ENCODE measurements at regions not wholly inside any gene's neighbourhood (a gene's known extent, or its start where the extent isn't known, plus 50 kb on each side); places are given as distances from the start of the nearest gene placed in this dataset.

DNA sequence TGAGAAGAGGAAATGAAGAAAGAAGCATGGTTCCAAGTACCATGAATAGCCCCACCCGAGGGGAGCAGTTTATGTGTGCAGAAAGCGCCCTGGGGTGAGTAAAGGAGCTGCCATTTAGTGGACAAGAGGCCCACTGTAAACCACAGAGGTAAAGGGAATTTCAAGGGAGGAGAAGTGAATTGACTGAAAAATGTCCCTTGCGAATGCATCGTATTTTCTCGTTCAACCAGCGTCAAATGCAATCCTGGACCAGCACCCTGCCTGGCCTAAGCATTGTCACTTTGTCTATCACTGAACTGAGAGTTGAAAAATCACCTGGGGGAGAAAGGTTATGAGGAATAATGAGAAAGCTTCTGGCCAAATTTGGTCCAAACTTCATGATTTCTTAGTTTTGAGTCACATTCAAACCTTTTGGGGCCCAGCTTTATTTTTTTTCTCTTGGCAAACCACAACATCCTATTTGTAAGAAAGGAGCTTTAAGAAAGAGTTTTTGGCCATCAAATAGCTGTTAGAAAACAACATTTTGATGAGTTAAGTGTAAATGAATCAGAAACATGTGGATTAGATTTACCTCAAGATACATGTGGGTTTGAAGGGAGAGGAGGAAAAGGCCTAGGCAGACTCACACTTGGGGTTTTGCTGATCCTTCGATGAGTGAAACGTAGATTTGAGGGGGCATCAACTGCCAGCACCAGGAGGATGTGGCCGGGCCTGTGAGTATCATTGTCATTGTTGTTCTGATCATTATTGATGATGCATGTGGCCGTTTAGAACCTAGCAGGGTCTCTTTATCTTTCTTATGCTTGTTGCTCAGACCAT, 214.0 kb downstream of the CLIC5 start:
- Histone ChIP-seq H3K27me3 (ENCODE audit: control insufficient read depth in 1 of 2, insufficient read depth in 2 of 2, low read length in 1 of 2) (peaks cover 0 to 4% of the 10 kb centered on the region in 2 donors), H3K4me1 (ENCODE audit: control insufficient read depth in 1 of 2, insufficient read depth in 2 of 2, low read length in 2 of 2) (peaks cover 0 to 1% of the 10 kb centered on the region in 2 donors), H3K27ac (ENCODE audit: low read depth in 1 of 2, low read length in 2 of 2) (no peak overlapping the region), H3K9me3 (ENCODE audit: control insufficient read depth, low read length) (peaks cover 7% of the 10 kb centered on the region), H3K4me3 (ENCODE audit: low read length in 2 of 2) (no peak overlapping the region), H3K36me3 (ENCODE audit: control insufficient read depth in 1 of 2, insufficient read depth in 2 of 2, low read length in 1 of 2) (no peaks in the 10 kb centered on the region)
- 44 to 47% methylated on average over 10 of the region's 10 CpGs for WGBS, 2 donors
- DNase-seq (no peak), ATAC-seq (ENCODE audit: low FRiP score) (no peak)
- intact Hi-C loops (cut with DNase I): no loop called here

- H3K4me1 ChIP-seq (ENCODE audit: control insufficient read depth in 1 of 2, insufficient read depth in 2 of 2, low read length in 2 of 2): no peaks in the 10 kb centered on the region
- H3K4me3 ChIP-seq (ENCODE audit: low read length in 2 of 2): no peak overlapping the region
- peaks cover 5% of the 10 kb centered on the region for H3K9me3 ChIP-seq (ENCODE audit: control insufficient read depth, low read length)
- DNase-seq: no peak
- ATAC-seq (ENCODE audit: low FRiP score): no peak
- WGBS, 2 donors: 27 to 33% methylated on average over 5 of the region's 5 CpGs
- H3K27me3 ChIP-seq (ENCODE audit: control insufficient read depth in 1 of 2, insufficient read depth in 2 of 2, low read length in 1 of 2): peaks cover 0 to 4% of the 10 kb centered on the region in 2 donors
- intact Hi-C loops (cut with DNase I): no loop called here
- H3K27ac ChIP-seq (ENCODE audit: low read depth in 1 of 2, low read length in 2 of 2): no peak overlapping the region
- H3K36me3 ChIP-seq (ENCODE audit: control insufficient read depth in 1 of 2, insufficient read depth in 2 of 2, low read length in 1 of 2): no peaks in the 10 kb centered on the region
Observed at GRCh38 chr6:45800911-45801310, 214.7 kb downstream of the CLIC5 start.

GRCh38 chr6:45795678-45796077, 220.0 kb downstream of the CLIC5 start:
- Histone ChIP-seq H3K27ac (ENCODE audit: low read depth in 1 of 2, low read length in 2 of 2) (no peak overlapping the region), H3K36me3 (ENCODE audit: control insufficient read depth in 1 of 2, insufficient read depth in 2 of 2, low read length in 1 of 2) (no peaks in the 10 kb centered on the region), H3K9me3 (ENCODE audit: control insufficient read depth, low read length) (peaks cover 3% of the 10 kb centered on the region), H3K4me1 (ENCODE audit: control insufficient read depth in 1 of 2, insufficient read depth in 2 of 2, low read length in 2 of 2) (no peaks in the 10 kb centered on the region), H3K27me3 (ENCODE audit: control insufficient read depth in 1 of 2, insufficient read depth in 2 of 2, low read length in 1 of 2) (peaks cover 0 to 4% of the 10 kb centered on the region in 2 donors), H3K4me3 (ENCODE audit: low read length in 2 of 2) (no peak overlapping the region)
- intact Hi-C loops (cut with DNase I): no loop called here
- ATAC-seq (ENCODE audit: low FRiP score) (no peak), DNase-seq (no peak)
- 49 to 64% methylated on average over 3 of the region's 3 CpGs for WGBS, 2 donors

- Histone ChIP-seq H3K27ac (ENCODE audit: low read depth in 1 of 2, low read length in 2 of 2) (no peak overlapping the region), H3K27me3 (ENCODE audit: control insufficient read depth in 1 of 2, insufficient read depth in 2 of 2, low read length in 1 of 2) (peaks cover 0 to 4% of the 10 kb centered on the region in 2 donors), H3K4me1 (ENCODE audit: control insufficient read depth in 1 of 2, insufficient read depth in 2 of 2, low read length in 2 of 2) (no peaks in the 10 kb centered on the region), H3K9me3 (ENCODE audit: control insufficient read depth, low read length) (peaks cover 3% of the 10 kb centered on the region), H3K36me3 (ENCODE audit: control insufficient read depth in 1 of 2, insufficient read depth in 2 of 2, low read length in 1 of 2) (no peaks in the 10 kb centered on the region), H3K4me3 (ENCODE audit: low read length in 2 of 2) (no peak overlapping the region)
- 92 to 94% methylated on average over 3 of the region's 3 CpGs for WGBS, 2 donors
- DNase-seq (no peak), ATAC-seq (ENCODE audit: low FRiP score) (no peak)
- intact Hi-C loops (cut with DNase I): no loop called here
Observed at GRCh38 chr6:45794465-45794864, 221.2 kb downstream of the CLIC5 start.

DNA sequence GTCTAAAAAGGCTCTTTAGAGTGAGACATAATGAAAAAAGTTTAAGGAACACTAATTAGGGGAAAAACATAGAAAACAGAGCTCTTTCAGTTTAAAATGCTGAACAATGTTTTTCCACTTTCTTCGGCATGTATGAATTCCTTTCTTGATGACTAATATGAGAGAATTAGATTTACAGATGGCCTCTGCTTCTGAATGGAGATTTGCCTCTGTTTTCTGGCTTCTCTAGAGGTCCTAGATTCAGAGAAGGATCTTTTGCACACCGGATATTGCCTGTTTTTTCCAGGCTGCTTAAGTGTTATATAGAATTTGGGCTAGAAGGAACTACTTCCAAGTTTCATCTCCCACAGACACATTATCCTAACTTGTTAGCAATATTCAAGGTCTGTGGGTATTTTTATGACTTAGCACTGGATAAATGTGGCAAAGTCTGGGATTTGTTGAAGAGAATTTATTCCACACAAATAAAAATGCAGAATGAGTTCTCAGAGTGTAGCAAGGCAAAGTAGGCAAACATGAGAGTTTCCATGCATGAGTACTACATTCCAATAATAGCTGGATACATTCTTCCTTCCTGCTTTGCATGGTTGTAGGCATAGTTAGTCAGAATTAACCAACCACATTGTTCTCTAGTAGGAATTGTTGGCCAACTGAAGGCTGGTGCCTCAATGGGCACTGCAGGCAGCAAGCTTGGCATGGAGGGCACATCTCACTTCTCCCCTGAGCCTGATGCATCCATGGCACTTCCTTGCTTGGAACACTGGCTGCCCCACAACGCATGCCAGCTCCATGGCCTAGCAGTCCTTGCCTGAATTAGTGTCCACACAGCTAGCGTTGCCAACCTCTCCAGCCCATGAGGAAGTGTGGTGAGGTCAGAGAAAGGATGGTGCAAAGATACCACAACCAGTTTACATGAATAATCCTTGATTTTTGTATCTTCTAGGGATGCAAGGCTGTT, 224.2 kb downstream of the CLIC5 start:
- no peak overlapping the region for H3K27ac ChIP-seq (ENCODE audit: low read depth in 1 of 2, low read length in 2 of 2)
- peaks cover 5% of the 10 kb centered on the region for H3K9me3 ChIP-seq (ENCODE audit: control insufficient read depth, low read length)
- ATAC-seq (ENCODE audit: low FRiP score): no peak
- H3K27me3 ChIP-seq (ENCODE audit: control insufficient read depth in 1 of 2, insufficient read depth in 2 of 2, low read length in 1 of 2): peaks cover 0 to 2% of the 10 kb centered on the region in 2 donors
- intact Hi-C loops (cut with DNase I): no loop called here
- no peaks in the 10 kb centered on the region for H3K36me3 ChIP-seq (ENCODE audit: control insufficient read depth in 1 of 2, insufficient read depth in 2 of 2, low read length in 1 of 2)
- no peak overlapping the region for H3K4me3 ChIP-seq (ENCODE audit: low read length in 2 of 2)
- no peak for DNase-seq
- no peaks in the 10 kb centered on the region for H3K4me1 ChIP-seq (ENCODE audit: control insufficient read depth in 1 of 2, insufficient read depth in 2 of 2, low read length in 2 of 2)
- 55 to 67% methylated on average over 4 of the region's 4 CpGs for WGBS, 2 donors

- Histone ChIP-seq H3K27ac (ENCODE audit: low read depth in 1 of 2, low read length in 2 of 2) (no peak overlapping the region), H3K4me1 (ENCODE audit: control insufficient read depth in 1 of 2, insufficient read depth in 2 of 2, low read length in 2 of 2) (no peaks in the 10 kb centered on the region), H3K9me3 (ENCODE audit: control insufficient read depth, low read length) (peaks cover 5% of the 10 kb centered on the region), H3K27me3 (ENCODE audit: control insufficient read depth in 1 of 2, insufficient read depth in 2 of 2, low read length in 1 of 2) (peaks cover 0 to 2% of the 10 kb centered on the region in 2 donors), H3K36me3 (ENCODE audit: control insufficient read depth in 1 of 2, insufficient read depth in 2 of 2, low read length in 1 of 2) (no peaks in the 10 kb centered on the region), H3K4me3 (ENCODE audit: low read length in 2 of 2) (no peak overlapping the region)
- DNase-seq (no peak), ATAC-seq (ENCODE audit: low FRiP score) (no peak)
- intact Hi-C loops (cut with DNase I): no loop called here
Observed at GRCh38 chr6:45789238-45789637, 226.4 kb downstream of the CLIC5 start.

- H3K36me3 ChIP-seq (ENCODE audit: control insufficient read depth in 1 of 2, insufficient read depth in 2 of 2, low read length in 1 of 2): no peaks in the 10 kb centered on the region
- 58 to 65% methylated on average over 3 of the region's 3 CpGs for WGBS, 2 donors
- peaks cover 0 to 2% of the 10 kb centered on the region in 2 donors for H3K27me3 ChIP-seq (ENCODE audit: control insufficient read depth in 1 of 2, insufficient read depth in 2 of 2, low read length in 1 of 2)
- DNase-seq: no peak
- no peak overlapping the region for H3K27ac ChIP-seq (ENCODE audit: low read depth in 1 of 2, low read length in 2 of 2)
- intact Hi-C loops (cut with DNase I): no loop called here
- peaks cover 5% of the 10 kb centered on the region for H3K9me3 ChIP-seq (ENCODE audit: control insufficient read depth, low read length)
- no peak overlapping the region for H3K4me3 ChIP-seq (ENCODE audit: low read length in 2 of 2)
- H3K4me1 ChIP-seq (ENCODE audit: control insufficient read depth in 1 of 2, insufficient read depth in 2 of 2, low read length in 2 of 2): no peaks in the 10 kb centered on the region
- ATAC-seq (ENCODE audit: low FRiP score): no peak
Observed at GRCh38 chr6:45787384-45787783, 228.3 kb downstream of the CLIC5 start.

GRCh38 chr6:45786355-45786781, 229.3 kb downstream of the CLIC5 start:
- WGBS, 2 donors: 58 to 65% methylated on average over 6 of the region's 6 CpGs
- no peak overlapping the region for H3K4me3 ChIP-seq (ENCODE audit: low read length in 2 of 2)
- peaks cover 0 to 2% of the 10 kb centered on the region in 2 donors for H3K27me3 ChIP-seq (ENCODE audit: control insufficient read depth in 1 of 2, insufficient read depth in 2 of 2, low read length in 1 of 2)

More at GRCh38 chr6:45786355-45786781, 229.3 kb downstream of the CLIC5 start:
- ATAC-seq (ENCODE audit: low FRiP score): no peak
- H3K9me3 ChIP-seq (ENCODE audit: control insufficient read depth, low read length): peaks cover 3% of the 10 kb centered on the region
- intact Hi-C loops (cut with DNase I): no loop called here
- DNase-seq: no peak
- no peak overlapping the region for H3K27ac ChIP-seq (ENCODE audit: low read depth in 1 of 2, low read length in 2 of 2)
- no peaks in the 10 kb centered on the region for H3K4me1 ChIP-seq (ENCODE audit: control insufficient read depth in 1 of 2, insufficient read depth in 2 of 2, low read length in 2 of 2)
- no peaks in the 10 kb centered on the region for H3K36me3 ChIP-seq (ENCODE audit: control insufficient read depth in 1 of 2, insufficient read depth in 2 of 2, low read length in 1 of 2)
